22Rv1 (cell line): ENCODE measurements at regions not wholly inside any gene's neighbourhood (a gene's known extent, or its start where the extent isn't known, plus 50 kb on each side); places are given as distances from the start of the nearest gene placed in this dataset.

Experiments
- H3K27ac ChIP-seq: fragments of 450-650 bp; 2 replicates; pipeline ENCODE4 v1.5.1; 2017
- ZFX ChIP-seq: fragments of 450-650 bp; IDR thresholded peaks from 2 replicates; pipeline ENCODE4 v1.6.1; 2017; ENCODE audit warnings: antibody characterized with exemption, borderline replicate concordance
- TF ChIP-seq, protein P1 (sequence below): fragments of 450-650 bp; IDR thresholded peaks from 2 replicates; pipeline ENCODE4 v1.5.1; 2017; ENCODE audit warnings: mild to moderate bottlenecking

DNA sequence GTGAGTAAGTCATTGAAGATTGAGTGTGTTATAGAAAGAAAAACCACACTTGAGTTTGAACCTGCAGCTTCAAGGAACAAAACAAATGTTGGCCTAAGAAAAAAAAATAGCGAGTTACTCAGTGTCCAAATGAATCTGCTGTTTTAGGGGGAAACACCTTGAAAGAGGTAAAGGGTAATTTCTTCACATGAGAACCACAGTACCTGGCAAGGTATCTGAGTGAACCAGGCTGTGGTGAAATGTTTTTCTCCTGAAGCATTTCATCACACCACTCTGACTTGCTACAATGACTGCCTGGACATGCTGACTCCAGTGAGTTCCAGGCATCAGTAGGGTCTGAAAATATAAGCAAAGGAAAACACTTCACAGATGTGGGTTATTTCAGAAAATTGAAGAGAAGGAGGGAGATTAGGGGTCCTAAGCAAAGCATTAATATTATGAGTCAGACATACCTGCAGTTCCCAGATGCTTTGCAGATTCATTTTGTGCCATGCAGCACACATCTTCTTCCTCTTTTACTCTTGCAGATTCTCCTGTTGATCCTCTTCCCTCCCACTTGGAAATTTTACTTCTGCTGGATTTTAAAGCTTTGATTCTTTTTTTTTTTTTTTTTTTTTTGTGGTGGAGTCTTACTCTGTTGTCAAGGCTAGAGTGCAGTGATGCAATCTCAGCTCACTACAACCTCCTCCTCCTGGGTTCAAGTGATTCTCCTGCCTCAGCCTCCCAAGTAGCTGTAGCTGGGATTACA lies 206.2 kb upstream of the SGK1 start:
- H3K27ac ChIP-seq, result no peak overlapping the region
- TF ChIP-seq, protein P1, sequence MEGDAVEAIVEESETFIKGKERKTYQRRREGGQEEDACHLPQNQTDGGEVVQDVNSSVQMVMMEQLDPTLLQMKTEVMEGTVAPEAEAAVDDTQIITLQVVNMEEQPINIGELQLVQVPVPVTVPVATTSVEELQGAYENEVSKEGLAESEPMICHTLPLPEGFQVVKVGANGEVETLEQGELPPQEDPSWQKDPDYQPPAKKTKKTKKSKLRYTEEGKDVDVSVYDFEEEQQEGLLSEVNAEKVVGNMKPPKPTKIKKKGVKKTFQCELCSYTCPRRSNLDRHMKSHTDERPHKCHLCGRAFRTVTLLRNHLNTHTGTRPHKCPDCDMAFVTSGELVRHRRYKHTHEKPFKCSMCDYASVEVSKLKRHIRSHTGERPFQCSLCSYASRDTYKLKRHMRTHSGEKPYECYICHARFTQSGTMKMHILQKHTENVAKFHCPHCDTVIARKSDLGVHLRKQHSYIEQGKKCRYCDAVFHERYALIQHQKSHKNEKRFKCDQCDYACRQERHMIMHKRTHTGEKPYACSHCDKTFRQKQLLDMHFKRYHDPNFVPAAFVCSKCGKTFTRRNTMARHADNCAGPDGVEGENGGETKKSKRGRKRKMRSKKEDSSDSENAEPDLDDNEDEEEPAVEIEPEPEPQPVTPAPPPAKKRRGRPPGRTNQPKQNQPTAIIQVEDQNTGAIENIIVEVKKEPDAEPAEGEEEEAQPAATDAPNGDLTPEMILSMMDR, result no peak
- TF ChIP-seq ZFX, result no peak

DNA sequence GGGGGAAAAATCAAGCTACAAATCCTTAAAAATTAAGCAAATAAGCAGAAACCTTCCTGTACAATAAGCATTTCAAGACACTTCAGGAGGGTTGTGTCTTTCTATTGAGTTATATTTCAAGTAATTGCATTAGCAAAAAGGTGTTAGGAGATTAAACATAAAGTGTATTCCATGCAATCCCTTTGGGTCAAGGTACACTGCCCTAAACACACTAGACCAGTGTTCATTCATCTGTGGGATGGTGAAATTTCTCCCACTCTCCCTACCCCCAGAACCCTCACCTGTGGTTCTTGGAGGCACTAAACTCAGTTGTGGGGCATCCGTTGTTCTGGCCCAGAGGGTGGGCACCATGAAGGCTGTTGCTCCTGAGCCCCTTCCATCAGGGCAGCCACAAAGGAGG lies 205.1 kb upstream of the SGK1 start:
- TF ChIP-seq, protein P1, result no peak
- H3K27ac ChIP-seq, result no peak overlapping the region

DNA sequence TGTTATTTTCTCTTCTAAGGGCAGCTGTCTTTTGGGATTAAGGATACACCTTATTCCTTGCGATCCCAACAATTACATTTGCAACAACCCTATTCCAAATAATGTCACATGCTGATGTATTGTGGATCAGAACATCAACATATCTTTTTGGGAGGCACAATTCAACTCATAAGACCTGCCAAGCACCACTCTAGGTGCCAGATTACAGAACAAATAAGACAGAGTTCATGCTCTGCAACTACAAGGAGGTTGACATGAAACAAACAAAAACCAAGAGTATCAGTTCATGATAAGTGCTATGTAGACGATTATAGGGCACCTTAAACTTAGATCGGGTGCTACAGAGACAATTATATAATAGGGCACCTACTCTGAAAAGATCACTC lies 203.2 kb upstream of the SGK1 start:
- TF ChIP-seq, protein P1, result no peak
- no peak for TF ChIP-seq ZFX
- H3K27ac ChIP-seq, result no peak overlapping the region

DNA sequence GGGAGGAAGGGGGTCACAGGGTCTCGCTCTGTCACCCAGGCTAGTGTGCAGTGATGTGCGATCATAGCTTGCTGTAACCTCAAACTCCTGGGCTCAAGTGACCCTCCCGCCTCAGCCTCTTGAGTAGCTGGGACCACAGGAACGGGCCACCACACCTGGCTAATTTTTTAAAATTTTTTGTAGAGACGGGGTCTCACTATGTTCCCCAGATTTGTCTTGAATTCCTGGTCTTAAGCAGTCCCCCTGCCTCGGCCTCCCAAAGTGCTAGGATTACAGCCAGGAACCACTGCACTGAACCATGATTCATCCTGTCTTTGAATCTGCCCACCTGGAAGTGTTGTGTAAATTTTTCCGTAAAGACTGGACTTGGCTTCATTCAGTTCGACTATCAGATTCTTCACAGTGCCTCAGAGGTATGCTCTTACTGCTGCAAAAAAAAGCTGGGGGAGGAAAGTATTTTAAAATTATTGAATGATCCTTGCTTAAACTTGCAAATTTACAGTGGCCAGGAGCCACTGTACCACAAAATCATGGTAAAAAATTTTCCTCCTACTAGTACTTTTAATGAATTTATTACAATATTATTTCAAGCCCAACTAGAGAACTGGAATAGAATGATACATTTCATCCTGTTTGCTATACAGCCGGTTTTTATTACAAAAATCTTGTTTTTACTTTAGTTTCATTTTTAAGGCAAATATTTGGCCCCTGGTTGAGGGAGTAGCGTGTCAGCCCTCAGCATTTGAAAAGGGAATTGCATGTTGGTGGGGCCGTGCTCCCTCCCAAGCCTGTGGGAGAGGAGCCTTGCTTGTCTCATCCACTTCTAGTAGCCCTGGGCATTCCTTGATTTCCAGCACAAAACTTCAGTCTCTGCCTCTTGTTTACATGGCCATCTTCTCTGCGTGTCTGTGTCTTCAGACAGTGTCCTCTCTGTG lies 202.5 kb upstream of the SGK1 start:
- H3K27ac ChIP-seq, result no peak overlapping the region

DNA sequence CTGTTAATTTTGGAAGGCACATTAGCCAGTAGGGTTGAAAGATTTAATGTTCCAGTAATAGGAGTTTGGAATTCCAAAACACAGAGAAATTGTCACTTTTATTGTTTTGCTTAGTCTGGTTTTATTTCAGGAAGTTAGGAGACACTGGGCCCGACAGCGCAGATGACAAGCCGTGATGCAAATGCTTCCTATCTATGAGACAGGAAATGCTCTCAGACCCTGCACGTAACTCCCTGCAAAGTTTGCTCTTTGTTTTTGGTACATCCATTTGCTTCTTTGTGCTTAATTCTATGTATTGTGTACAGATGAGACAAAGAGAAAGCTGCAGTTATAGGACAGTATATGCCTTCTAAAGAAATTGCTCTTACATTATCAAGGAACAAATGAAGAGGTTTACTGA lies 201.6 kb upstream of the SGK1 start:
- no peak overlapping the region for H3K27ac ChIP-seq

More for the DNA sequence above, 202.5 kb upstream of the SGK1 start:
- TF ChIP-seq ZFX, result no peak
- TF ChIP-seq, protein P1, result no peak

DNA sequence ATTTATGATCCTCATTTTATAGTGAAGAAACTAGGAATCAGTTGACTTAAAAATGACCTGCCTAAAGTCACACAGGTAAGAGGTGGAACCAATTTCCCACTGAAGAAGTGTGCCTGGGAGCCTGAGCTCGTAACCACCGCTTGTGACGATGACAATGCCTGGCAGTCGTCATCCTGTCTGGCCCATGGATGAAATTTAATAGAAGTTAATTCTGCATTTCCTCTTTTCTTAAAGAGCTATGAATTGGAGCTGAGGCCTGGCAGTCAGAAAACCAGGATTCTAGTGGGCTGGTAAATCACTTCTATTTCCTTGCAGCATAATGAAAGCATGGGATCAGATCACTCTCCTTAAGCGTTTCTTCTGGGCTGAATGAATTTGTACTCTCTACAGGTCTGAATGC lies 200.0 kb upstream of the SGK1 start:
- no peak overlapping the region for H3K27ac ChIP-seq
- TF ChIP-seq, protein P1, result no peak
- no peak for TF ChIP-seq ZFX

More for the DNA sequence above, 201.6 kb upstream of the SGK1 start:
- TF ChIP-seq, protein P1, result no peak
- TF ChIP-seq ZFX, result no peak

DNA sequence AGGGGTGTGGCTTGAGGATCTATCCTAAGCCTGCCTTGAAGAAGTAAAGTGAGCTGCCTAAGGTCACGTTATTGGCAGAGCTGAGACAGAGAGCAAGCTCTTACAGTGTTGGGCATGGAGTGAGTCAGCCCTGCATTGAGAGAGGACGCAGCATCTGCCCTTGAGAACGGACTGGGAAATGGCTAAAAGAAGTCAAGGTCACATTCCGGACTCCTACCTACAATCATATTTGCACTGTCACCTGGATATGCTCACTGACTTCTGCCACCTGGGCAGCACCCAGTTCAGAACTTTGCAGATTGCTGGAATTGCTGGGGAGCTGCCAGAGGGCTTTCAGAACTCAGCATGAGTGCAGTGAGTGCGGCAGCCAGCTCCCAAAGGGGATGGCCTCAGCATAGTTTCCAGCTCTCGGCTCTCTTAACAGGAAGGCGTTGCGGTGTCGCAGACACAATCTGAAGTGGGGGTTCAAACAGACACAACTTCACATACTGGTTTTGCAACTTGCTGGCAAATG lies 199.3 kb upstream of the SGK1 start:
- no peak for TF ChIP-seq ZFX
- TF ChIP-seq, protein P1, result no peak
- no peak overlapping the region for H3K27ac ChIP-seq
